Stimulated activated CD4-positive, alpha-beta T cell treated with anti-CD3 and anti-CD28 coated beads, TNF-alpha, amount 100 ng/mL, for 4 hours (primary cell): ENCODE measurements at regions not wholly inside any gene's neighbourhood (a gene's known extent, or its start where the extent isn't known, plus 50 kb on each side); places are given as distances from the start of the nearest gene placed in this dataset.

Experiments used
- DNase-seq, 3 experiments: peaks; one replicate each; pipeline ENCODE4 v3.0.0-alpha.2; 2020; ENCODE audit warnings: low read depth in 3 of 3

DNA sequence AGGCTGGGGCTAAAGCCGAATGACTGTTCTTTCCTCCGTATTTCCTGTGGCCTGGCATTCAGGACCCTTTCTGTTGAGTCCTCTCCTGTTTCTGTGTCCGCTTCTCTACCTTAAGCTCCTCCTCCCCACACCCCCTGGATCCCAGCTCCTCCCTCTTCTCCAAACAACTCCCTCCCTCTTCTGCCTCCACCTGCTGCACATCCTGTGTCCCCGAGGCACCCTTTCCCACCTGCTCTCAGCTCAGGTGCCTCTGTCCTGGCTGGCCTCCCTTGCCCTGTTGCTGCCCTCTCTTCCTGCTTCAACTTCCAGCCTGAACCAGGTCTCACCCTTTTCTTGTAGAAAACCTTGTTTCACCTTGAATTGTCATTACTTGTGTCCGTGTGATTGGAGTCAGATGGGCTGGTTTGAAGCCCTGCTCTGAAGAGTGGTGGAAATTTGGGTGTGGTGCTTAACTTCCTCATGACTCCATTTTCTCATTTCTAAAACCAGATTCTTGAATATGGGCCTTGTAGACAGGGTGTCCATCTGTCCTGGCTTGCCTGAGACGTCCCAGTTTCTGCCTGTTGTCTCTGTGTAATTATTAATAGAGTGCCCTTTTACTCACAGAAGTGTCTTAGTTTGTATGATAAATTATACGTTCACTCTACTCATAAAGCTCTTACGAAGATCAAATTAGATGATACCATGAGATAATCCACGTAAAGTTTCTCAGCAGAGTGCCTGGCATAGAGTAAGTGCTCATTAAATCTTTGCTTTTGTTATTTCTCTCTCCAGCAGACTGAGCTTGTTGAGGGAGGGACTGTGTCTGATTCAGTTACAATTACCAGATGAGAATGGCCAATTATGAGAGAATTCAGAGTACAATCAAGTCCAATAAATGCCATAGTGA, 58.9 kb upstream of the TRABD2B start:
- no peak for DNase-seq

DNA sequence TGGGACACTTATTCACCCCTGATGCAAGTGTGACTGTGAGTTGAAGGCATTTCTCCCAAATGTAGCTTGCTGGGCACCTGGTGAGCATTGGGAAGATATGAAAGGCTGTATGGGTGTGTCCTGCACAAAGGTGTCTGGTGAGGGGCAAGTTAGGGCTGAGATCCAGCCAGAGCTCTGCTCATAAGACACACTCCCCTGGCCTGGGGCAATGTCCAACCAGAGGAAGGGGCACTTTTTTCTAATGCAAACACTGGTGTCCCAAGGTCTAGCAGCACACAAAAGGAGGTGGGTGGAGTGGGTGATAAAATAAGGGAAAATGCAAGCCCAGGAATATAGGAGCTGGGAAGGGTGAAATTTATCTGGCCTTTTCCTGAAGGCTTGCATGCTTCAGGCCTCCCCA, 57.0 kb upstream of the TRABD2B start:
- DNase-seq: no peak

DNA sequence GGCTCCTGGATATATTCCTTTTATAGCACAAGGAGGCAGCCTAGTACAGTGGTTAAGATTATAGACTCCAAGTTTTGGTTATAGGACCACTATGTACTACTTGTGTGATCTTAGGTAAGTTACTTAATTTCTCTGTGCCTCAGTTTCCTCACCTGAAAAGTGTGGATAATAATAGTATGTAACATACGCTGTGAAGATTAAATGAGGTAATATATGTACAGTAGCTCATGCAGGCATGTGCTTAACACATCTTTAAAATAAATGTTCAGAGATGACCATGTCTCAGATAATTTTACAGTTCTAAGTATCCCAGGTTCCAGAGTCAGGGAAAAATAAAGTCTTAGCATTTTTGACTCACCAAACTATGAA, 55.7 kb upstream of the TRABD2B start:
- no peak for DNase-seq

DNA sequence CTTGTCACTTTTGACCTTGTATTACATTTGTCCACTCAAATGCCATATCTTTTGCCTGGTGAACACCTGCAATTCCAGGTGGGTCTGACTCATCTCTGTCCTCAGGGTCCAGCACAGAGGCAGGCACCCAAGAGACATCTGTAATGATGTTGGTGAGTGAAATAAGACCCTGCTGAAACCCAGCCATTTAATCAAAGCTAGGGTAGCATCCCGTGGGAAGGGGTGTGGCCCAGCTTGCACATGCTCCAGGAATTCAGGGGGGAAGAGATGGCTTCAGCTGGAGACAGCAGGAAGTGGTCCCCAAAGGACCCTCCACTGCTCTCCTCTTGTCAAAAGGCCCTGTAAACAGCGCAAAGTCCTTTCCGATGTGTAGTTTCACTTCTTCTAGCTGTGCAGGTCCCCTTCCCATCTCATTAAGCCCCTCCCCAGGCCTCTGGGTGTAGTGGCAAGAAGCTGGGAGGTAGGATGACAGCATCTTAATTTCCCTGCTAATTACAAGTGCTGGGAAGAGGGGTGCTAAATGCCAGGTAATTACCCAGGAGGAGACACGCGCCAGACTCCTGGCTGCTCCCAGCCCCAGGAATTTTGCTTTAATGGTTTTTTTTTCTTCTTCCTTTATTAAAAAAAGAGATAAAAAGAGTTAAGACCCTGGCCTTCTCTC, 54.4 kb upstream of the TRABD2B start:
- no peak for DNase-seq

DNA sequence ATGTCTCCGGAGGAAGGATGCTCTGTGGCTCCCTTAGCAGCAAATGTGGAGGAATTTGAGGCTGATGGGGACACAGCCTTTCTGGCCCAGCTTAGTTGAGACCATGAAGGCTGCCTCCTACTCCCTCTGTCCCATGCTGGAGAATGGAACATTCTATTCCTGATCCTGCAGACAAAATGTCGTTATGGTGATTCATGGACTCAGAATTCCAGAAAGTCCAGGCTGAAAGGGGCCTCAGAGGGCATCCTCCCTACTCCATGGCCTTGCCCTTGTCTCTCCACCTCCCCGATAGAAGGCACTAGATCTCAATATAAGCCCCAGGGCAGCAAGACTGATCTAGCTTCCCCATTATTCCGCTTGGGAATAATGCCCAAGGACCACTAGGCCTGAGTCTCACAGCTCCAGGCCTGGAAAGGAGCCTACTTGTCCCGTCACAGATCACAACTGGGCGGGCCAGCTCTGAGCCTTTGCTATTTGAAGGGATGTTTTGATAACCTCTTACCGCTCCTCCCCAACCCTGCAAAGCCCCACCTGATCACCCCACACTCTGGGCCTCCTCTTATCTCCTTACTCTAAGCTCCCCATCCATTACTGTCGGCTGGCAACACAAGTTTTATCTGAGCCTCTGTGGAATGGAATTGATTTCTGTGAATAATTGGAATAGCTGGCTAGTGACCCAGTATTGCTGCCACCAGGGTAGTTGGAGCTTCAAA, 52.8 kb upstream of the TRABD2B start:
- no peak for DNase-seq

DNA sequence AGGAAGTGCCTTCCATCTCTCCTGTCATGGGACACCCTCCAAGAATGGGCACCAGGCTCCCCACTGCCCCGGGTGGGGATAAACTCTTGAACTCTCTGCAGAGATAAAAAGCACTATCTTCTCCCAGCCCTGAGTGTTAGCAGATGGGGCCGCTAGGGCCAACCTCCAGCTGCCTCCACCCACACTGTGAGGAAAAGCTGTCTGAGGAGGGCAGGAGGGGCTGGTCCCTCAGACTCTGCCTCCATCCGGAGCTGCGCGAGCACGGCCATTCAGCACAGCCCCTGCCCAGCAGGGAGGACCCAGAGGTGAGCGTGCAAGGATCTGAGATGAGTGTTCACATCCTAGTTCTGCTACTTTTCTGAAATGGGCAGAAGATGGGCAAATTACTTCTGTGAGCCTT, 51.8 kb upstream of the TRABD2B start:
- no peak for DNase-seq

DNA sequence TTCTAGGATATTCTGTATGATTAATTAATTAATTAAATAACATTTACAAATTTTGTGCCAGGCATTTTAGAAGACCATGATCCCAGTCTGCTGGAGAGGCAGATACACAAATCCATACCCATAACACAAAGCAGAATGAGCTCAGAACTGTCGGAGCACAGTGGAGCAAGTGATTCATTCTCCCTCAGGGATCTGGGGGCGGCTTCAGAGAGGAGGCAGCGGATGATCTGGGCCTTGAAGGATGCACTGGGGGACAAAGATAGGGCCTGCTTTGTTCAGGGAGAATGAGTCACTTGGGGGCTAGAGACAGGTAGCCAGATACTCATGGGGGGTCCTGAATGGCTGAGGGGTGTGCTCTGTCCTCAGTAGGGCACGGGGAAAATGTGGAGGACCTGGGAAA, 50.9 kb upstream of the TRABD2B start:
- DNase-seq: no peak

DNA sequence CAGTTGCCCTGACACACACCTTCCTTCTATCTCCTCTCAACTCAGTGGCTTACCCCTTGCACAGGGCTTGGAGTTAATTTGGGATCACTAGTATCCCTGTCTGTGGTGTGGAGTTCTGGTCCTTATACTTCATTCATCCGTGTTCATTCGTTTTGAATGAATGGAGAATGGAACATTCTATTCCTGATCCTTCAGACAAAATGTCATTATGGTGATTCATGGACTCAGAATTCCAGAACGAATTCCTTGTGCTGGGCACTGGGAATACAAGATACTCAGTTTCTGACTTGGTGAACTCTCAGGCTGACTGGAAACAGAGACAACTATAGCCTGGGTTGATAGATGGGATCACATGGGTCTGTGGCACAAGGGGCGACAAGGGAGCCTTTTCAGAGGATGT, 49.9 kb upstream of the TRABD2B start:
- no peak for DNase-seq
